ENCODE measurements at regions not wholly inside any gene's neighbourhood (a gene's known extent, or its start where the extent isn't known, plus 50 kb on each side); places are given as distances from the start of the nearest gene placed in this dataset.

DNA sequence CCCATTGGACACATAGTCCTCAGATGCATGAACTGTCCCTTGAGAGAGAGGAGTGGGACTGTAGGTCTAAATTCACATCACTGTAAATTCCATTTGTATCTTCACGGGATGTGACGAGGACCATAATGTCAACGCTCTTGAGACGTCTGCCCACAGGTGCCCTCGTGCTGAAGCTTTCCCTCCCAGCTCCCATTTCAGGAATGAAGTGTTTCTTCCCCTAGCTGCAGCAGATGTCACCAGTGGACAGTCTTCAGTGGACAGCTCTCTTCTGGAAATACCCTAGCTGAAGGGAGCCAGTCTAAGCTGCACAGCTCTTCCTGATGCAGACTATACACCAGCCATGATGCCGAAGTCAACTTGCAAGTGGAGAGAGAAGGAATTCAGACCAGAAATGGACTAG lies 217.4 kb upstream of the ECI2 start:
- TF ChIP-seq, protein P1, sequence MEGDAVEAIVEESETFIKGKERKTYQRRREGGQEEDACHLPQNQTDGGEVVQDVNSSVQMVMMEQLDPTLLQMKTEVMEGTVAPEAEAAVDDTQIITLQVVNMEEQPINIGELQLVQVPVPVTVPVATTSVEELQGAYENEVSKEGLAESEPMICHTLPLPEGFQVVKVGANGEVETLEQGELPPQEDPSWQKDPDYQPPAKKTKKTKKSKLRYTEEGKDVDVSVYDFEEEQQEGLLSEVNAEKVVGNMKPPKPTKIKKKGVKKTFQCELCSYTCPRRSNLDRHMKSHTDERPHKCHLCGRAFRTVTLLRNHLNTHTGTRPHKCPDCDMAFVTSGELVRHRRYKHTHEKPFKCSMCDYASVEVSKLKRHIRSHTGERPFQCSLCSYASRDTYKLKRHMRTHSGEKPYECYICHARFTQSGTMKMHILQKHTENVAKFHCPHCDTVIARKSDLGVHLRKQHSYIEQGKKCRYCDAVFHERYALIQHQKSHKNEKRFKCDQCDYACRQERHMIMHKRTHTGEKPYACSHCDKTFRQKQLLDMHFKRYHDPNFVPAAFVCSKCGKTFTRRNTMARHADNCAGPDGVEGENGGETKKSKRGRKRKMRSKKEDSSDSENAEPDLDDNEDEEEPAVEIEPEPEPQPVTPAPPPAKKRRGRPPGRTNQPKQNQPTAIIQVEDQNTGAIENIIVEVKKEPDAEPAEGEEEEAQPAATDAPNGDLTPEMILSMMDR (IDR thresholded peaks at IDR 0.05 in 8 of 11, conservative IDR thresholded peaks at IDR 0.05 in 3 of 11): no peak
- TF ChIP-seq POLR2A (IDR thresholded peaks at IDR 0.05): no peak
- no peak for TF ChIP-seq POLR2AphosphoS5 (IDR thresholded peaks at IDR 0.05)

Data from spleen (tissue), 7 donors.